ENCODE measurements at regions not wholly inside any gene's neighbourhood (a gene's known extent, or its start where the extent isn't known, plus 50 kb on each side); places are given as distances from the start of the nearest gene placed in this dataset.

DNA sequence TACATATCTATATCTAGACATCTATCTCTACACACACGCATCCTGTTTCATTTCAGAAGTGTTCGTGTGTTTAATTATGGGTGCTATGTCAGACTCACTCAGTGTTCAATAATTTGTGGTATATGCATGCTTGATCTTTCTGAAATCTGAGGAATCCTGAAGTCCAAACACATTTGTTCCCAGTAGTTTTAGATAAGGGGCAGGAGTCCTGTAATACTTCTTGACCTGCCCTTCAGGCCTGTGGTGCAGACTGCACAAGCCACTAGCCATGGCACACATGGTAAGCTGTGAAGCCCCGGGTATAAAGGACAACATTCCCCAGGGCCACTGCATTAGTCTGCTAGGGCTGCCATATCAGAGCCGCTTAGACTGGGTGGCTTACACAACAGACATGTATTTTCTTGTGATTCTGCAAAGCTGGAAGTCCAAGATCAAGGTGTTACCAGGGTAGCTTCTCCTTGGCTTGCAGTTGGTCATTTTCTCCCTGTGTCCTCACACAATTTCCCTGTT, 267.2 kb downstream of the RHOU start (continued):
- TF ChIP-seq, protein P1, sequence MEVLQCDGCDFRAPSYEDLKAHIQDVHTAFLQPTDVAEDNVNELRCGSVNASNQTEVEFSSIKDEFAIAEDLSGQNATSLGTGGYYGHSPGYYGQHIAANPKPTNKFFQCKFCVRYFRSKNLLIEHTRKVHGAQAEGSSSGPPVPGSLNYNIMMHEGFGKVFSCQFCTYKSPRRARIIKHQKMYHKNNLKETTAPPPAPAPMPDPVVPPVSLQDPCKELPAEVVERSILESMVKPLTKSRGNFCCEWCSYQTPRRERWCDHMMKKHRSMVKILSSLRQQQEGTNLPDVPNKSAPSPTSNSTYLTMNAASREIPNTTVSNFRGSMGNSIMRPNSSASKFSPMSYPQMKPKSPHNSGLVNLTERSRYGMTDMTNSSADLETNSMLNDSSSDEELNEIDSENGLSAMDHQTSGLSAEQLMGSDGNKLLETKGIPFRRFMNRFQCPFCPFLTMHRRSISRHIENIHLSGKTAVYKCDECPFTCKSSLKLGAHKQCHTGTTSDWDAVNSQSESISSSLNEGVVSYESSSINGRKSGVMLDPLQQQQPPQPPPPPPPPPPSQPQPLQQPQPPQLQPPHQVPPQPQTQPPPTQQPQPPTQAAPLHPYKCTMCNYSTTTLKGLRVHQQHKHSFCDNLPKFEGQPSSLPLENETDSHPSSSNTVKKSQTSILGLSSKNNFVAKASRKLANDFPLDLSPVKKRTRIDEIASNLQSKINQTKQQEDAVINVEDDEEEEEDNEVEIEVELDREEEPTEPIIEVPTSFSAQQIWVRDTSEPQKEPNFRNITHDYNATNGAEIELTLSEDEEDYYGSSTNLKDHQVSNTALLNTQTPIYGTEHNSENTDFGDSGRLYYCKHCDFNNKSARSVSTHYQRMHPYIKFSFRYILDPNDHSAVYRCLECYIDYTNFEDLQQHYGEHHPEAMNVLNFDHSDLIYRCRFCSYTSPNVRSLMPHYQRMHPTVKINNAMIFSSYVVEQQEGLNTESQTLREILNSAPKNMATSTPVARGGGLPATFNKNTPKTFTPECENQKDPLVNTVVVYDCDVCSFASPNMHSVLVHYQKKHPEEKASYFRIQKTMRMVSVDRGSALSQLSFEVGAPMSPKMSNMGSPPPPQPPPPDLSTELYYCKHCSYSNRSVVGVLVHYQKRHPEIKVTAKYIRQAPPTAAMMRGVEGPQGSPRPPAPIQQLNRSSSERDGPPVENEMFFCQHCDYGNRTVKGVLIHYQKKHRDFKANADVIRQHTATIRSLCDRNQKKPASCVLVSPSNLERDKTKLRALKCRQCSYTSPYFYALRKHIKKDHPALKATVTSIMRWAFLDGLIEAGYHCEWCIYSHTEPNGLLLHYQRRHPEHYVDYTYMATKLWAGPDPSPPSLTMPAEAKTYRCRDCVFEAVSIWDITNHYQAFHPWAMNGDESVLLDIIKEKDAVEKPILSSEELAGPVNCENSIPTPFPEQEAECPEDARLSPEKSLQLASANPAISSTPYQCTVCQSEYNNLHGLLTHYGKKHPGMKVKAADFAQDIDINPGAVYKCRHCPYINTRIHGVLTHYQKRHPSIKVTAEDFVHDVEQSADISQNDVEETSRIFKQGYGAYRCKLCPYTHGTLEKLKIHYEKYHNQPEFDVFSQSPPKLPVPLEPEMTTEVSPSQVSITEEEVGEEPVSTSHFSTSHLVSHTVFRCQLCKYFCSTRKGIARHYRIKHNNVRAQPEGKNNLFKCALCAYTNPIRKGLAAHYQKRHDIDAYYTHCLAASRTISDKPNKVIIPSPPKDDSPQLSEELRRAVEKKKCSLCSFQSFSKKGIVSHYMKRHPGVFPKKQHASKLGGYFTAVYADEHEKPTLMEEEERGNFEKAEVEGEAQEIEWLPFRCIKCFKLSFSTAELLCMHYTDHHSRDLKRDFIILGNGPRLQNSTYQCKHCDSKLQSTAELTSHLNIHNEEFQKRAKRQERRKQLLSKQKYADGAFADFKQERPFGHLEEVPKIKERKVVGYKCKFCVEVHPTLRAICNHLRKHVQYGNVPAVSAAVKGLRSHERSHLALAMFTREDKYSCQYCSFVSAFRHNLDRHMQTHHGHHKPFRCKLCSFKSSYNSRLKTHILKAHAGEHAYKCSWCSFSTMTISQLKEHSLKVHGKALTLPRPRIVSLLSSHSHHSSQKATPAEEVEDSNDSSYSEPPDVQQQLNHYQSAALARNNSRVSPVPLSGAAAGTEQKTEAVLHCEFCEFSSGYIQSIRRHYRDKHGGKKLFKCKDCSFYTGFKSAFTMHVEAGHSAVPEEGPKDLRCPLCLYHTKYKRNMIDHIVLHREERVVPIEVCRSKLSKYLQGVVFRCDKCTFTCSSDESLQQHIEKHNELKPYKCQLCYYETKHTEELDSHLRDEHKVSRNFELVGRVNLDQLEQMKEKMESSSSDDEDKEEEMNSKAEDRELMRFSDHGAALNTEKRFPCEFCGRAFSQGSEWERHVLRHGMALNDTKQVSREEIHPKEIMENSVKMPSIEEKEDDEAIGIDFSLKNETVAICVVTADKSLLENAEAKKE (CRISPR knock-in tag; IDR thresholded peaks at IDR 0.05) = no peak
- TF ChIP-seq ZNF114 (CRISPR knock-in tag; IDR thresholded peaks at IDR 0.05) = no peak

DNA sequence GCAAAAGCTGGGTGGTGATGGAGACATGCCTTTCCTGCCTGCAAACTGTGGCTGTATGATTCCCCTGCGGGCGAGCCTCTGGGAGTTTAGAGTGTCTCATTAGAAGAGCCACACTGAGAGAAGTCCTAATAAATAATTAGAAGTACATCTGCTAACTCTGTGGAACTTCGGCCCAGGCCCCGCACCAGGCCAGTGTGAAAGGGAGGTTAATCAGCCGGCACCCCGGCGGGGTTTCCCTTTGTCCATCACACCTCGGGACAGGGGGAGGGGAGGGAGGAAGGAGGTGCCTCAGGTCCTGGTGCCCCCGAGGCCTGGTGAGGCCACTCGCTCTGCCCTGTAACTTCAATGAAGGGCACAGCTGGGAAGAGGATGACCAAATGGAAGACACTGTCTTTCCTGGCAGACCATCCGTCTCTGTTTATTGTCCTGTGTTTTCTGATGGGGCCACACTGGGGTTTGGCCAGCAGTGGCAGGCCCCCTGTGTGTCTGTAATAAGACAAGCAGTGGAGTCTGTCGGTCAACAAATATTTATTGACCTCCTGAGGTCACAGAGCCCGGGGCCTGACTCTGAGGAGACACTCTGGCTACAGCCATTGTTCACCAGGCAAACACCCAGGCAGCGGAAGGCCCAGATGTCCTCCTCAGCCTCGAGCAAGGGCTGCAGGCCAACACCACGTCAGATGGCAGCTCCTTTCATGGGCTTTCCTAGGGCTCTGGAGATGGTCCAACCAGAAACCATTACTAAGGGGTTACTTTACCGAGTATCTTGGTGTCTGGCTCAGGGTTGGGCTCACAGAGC, 267.5 kb upstream of the RAB4A start:
- no peaks in the 10 kb centered on the region; the same call in 1 of the 2 replicates for H3K4me1 ChIP-seq (ENCODE audit: insufficient read depth)
- no peak overlapping the region for H3K27ac Mint-ChIP-seq
- TF ChIP-seq, protein P2, sequence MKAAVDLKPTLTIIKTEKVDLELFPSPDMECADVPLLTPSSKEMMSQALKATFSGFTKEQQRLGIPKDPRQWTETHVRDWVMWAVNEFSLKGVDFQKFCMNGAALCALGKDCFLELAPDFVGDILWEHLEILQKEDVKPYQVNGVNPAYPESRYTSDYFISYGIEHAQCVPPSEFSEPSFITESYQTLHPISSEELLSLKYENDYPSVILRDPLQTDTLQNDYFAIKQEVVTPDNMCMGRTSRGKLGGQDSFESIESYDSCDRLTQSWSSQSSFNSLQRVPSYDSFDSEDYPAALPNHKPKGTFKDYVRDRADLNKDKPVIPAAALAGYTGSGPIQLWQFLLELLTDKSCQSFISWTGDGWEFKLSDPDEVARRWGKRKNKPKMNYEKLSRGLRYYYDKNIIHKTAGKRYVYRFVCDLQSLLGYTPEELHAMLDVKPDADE (IDR thresholded peaks at IDR 0.05) = no peak
- TF ChIP-seq, protein P3, sequence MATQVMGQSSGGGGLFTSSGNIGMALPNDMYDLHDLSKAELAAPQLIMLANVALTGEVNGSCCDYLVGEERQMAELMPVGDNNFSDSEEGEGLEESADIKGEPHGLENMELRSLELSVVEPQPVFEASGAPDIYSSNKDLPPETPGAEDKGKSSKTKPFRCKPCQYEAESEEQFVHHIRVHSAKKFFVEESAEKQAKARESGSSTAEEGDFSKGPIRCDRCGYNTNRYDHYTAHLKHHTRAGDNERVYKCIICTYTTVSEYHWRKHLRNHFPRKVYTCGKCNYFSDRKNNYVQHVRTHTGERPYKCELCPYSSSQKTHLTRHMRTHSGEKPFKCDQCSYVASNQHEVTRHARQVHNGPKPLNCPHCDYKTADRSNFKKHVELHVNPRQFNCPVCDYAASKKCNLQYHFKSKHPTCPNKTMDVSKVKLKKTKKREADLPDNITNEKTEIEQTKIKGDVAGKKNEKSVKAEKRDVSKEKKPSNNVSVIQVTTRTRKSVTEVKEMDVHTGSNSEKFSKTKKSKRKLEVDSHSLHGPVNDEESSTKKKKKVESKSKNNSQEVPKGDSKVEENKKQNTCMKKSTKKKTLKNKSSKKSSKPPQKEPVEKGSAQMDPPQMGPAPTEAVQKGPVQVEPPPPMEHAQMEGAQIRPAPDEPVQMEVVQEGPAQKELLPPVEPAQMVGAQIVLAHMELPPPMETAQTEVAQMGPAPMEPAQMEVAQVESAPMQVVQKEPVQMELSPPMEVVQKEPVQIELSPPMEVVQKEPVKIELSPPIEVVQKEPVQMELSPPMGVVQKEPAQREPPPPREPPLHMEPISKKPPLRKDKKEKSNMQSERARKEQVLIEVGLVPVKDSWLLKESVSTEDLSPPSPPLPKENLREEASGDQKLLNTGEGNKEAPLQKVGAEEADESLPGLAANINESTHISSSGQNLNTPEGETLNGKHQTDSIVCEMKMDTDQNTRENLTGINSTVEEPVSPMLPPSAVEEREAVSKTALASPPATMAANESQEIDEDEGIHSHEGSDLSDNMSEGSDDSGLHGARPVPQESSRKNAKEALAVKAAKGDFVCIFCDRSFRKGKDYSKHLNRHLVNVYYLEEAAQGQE (IDR thresholded peaks at IDR 0.05; ENCODE audit: unreplicated experiment) = no peak
- TF ChIP-seq STAT1 (IDR thresholded peaks at IDR 0.05; ENCODE audit: unreplicated experiment) (no peak), ZNF114 (CRISPR knock-in tag; IDR thresholded peaks at IDR 0.05) (no peak), CREB1 (CRISPR knock-in tag; IDR thresholded peaks at IDR 0.05; ENCODE audit: low read depth) (no peak), NANOG (IDR thresholded peaks at IDR 0.05; ENCODE audit: borderline replicate concordance) (no peak), ZNF331 (CRISPR knock-in tag; IDR thresholded peaks at IDR 0.05; ENCODE audit: low read depth) (no peak), EZH2phosphoT487 (IDR thresholded peaks at IDR 0.05; ENCODE audit: unreplicated experiment) (no peak)
- TF ChIP-seq, protein P4, sequence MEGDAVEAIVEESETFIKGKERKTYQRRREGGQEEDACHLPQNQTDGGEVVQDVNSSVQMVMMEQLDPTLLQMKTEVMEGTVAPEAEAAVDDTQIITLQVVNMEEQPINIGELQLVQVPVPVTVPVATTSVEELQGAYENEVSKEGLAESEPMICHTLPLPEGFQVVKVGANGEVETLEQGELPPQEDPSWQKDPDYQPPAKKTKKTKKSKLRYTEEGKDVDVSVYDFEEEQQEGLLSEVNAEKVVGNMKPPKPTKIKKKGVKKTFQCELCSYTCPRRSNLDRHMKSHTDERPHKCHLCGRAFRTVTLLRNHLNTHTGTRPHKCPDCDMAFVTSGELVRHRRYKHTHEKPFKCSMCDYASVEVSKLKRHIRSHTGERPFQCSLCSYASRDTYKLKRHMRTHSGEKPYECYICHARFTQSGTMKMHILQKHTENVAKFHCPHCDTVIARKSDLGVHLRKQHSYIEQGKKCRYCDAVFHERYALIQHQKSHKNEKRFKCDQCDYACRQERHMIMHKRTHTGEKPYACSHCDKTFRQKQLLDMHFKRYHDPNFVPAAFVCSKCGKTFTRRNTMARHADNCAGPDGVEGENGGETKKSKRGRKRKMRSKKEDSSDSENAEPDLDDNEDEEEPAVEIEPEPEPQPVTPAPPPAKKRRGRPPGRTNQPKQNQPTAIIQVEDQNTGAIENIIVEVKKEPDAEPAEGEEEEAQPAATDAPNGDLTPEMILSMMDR (conservative IDR thresholded peaks at IDR 0.05; ENCODE audit: low read depth in 2 of 2) = no peak

More for the DNA sequence above, 267.5 kb upstream of the RAB4A start:
- H3K9me2 ChIP-seq (ENCODE audit: insufficient read depth) = 0 out of 2 replicates have a peak, but pooled peaks cover 3% of the 10 kb centered on the region
- H3K4me3 ChIP-seq = no peak overlapping the region
- no peak overlapping the region for H3K4me2 ChIP-seq
- no peaks in the 10 kb centered on the region for H3K36me3 ChIP-seq (ENCODE audit: insufficient read depth)
- no peaks in the 10 kb centered on the region for H3F3A ChIP-seq (replicated peaks; ENCODE audit: low read depth)
- ATAC-seq = peak; percentile 83
- no peaks in the 10 kb centered on the region for H4K20me1 ChIP-seq (replicated peaks; ENCODE audit: insufficient read depth)
- H3K79me2 ChIP-seq (replicated peaks; ENCODE audit: insufficient read depth) = no peaks in the 10 kb centered on the region
- Mint-ChIP-seq H3K36me3 (ENCODE audit: low read depth) (no peaks in the 10 kb centered on the region), H3K27me3 (ENCODE audit: insufficient read depth, low read depth, poor library complexity) (peaks cover 3% of the 10 kb centered on the region), H3K9me3 (no peaks in the 10 kb centered on the region), H3K4me1 (peaks cover 2% of the 10 kb centered on the region), H3K4me3 (no peak overlapping the region)
- H3K27ac ChIP-seq (ENCODE audit: low read depth) = no peak overlapping the region
- DNase-seq (ENCODE audit: low spot score) = peak; percentile 12
- peak overlapping the region; percentile 80; the same call in 1 of the 2 replicates for H2AFZ ChIP-seq
- H3K27me3 ChIP-seq (ENCODE audit: insufficient read depth) = no peaks in the 10 kb centered on the region

All from GM23338 (cell line).